NOMO-1 treated with dmso at 0.1 percent for 144 hours (cell line): ENCODE measurements at regions not wholly inside any gene's neighbourhood (a gene's known extent, or its start where the extent isn't known, plus 50 kb on each side); places are given as distances from the start of the nearest gene placed in this dataset.
"Not testable (repeated sequence)": the region's sequence is repeated elsewhere in the genome, so short reads cannot be mapped to it uniquely, and the experiment has no call there.

Experiments used
- DNase-seq: peaks from one replicate; lab custom pipeline; 2025; ENCODE audit not compliant: unreplicated experiment; lab: John Stamatoyannopoulos, UW

GRCh38 chr7:37598824-37599223, 84.7 kb upstream of the GPR141 start:
- DNase-seq = no peak

- no peak for DNase-seq
Observed at GRCh38 chr7:37601321-37601720, 82.2 kb upstream of the GPR141 start.

- DNase-seq = no peak
Observed at GRCh38 chr7:37604078-37604477, 79.5 kb upstream of the GPR141 start.

- not testable (repeated sequence) for DNase-seq
Observed at GRCh38 chr7:37617406-37617805, 66.2 kb upstream of the GPR141 start.

- no peak for DNase-seq
Observed at GRCh38 chr7:37633048-37633447, 50.5 kb upstream of the GPR141 start.
